ENCODE measurements at regions not wholly inside any gene's neighbourhood (a gene's known extent, or its start where the extent isn't known, plus 50 kb on each side); places are given as distances from the start of the nearest gene placed in this dataset.
"Not testable (repeated sequence)": the region's sequence is repeated elsewhere in the genome, so short reads cannot be mapped to it uniquely, and the experiment has no call there.

GRCh38 chr7:12884856-12885440 lies 197.5 kb downstream of the ARL4A start:
- DNase-seq (ENCODE audit: low spot score): no peak

- DNase-seq (ENCODE audit: low spot score): no peak
Observed at GRCh38 chr7:12888717-12889116, 201.3 kb downstream of the ARL4A start.

- no peak for DNase-seq (ENCODE audit: low spot score)
Observed at GRCh38 chr7:12889391-12889790, 202.0 kb downstream of the ARL4A start.

GRCh38 chr7:12890586-12890985 lies 203.2 kb downstream of the ARL4A start:
- DNase-seq (ENCODE audit: low spot score): no peak

- DNase-seq (ENCODE audit: low spot score): no peak
Observed at GRCh38 chr7:12893292-12893691, 205.9 kb downstream of the ARL4A start.

GRCh38 chr7:12895296-12895695 lies 207.9 kb downstream of the ARL4A start:
- no peak for DNase-seq (ENCODE audit: low spot score)

GRCh38 chr7:12896316-12896715 lies 208.9 kb downstream of the ARL4A start:
- DNase-seq (ENCODE audit: low spot score): no peak

- DNase-seq (ENCODE audit: low spot score): no peak
Observed at GRCh38 chr7:12898004-12898403, 210.6 kb downstream of the ARL4A start.

GRCh38 chr7:12898620-12899019 lies 211.2 kb downstream of the ARL4A start:
- DNase-seq (ENCODE audit: low spot score): no peak

GRCh38 chr7:12905671-12906070 lies 218.2 kb downstream of the ARL4A start:
- DNase-seq (ENCODE audit: low spot score): no peak

- DNase-seq (ENCODE audit: low spot score): no peak
Observed at GRCh38 chr7:12907774-12908173, 220.3 kb downstream of the ARL4A start.

- DNase-seq (ENCODE audit: low spot score): no peak
Observed at GRCh38 chr7:12909483-12909882, 222.1 kb downstream of the ARL4A start.

- DNase-seq (ENCODE audit: low spot score): no peak
Observed at GRCh38 chr7:12911053-12911452, 223.6 kb downstream of the ARL4A start.

GRCh38 chr7:12913002-12913401 lies 225.6 kb downstream of the ARL4A start:
- no peak for DNase-seq (ENCODE audit: low spot score)

- no peak for DNase-seq (ENCODE audit: low spot score)
Observed at GRCh38 chr7:12917801-12918200, 230.4 kb downstream of the ARL4A start.

GRCh38 chr7:12921751-12922345 lies 234.4 kb downstream of the ARL4A start:
- DNase-seq (ENCODE audit: low spot score): peak; percentile 29

- no peak for DNase-seq (ENCODE audit: low spot score)
Observed at GRCh38 chr7:12923971-12924370, 236.5 kb downstream of the ARL4A start.

- DNase-seq (ENCODE audit: low spot score): no peak
Observed at GRCh38 chr7:12926206-12926605, 238.8 kb downstream of the ARL4A start.

- DNase-seq (ENCODE audit: low spot score): no peak
Observed at GRCh38 chr7:12927635-12928434, 240.4 kb downstream of the ARL4A start.

- no peak for DNase-seq (ENCODE audit: low spot score)
Observed at GRCh38 chr7:12929476-12930140, 242.2 kb downstream of the ARL4A start.

- DNase-seq (ENCODE audit: low spot score): no peak
Observed at GRCh38 chr7:12930534-12930933, 243.1 kb downstream of the ARL4A start.

GRCh38 chr7:12931465-12931864 lies 244.0 kb downstream of the ARL4A start:
- DNase-seq (ENCODE audit: low spot score): not testable (repeated sequence)

All from HT-29 (cell line).